ENCODE measurements at regions not wholly inside any gene's neighbourhood (a gene's known extent, or its start where the extent isn't known, plus 50 kb on each side); places are given as distances from the start of the nearest gene placed in this dataset.

GRCh38 chr3:18127859-18128681 lies 297.1 kb downstream of the SATB1 start:
- no peak for DNase-seq (ENCODE audit: insufficient read length, low spot score)
- TF ChIP-seq CTCF (IDR thresholded peaks at IDR 0.05; ENCODE audit: insufficient read depth, missing control alignments): no peak
- no peak for FAIRE-seq

- TF ChIP-seq CTCF (IDR thresholded peaks at IDR 0.05; ENCODE audit: insufficient read depth, missing control alignments): no peak
- no peak for DNase-seq (ENCODE audit: insufficient read length, low spot score)
- FAIRE-seq: no peak
Measured at GRCh38 chr3:18127174-18127858, 297.8 kb downstream of the SATB1 start.

- DNase-seq (ENCODE audit: insufficient read length, low spot score) (no peak), FAIRE-seq (no peak)
- TF ChIP-seq CTCF (IDR thresholded peaks at IDR 0.05; ENCODE audit: insufficient read depth, missing control alignments): no peak
Measured at GRCh38 chr3:18126772-18127171, 298.4 kb downstream of the SATB1 start.

- no peak for DNase-seq (ENCODE audit: insufficient read length, low spot score)
- TF ChIP-seq CTCF (IDR thresholded peaks at IDR 0.05; ENCODE audit: insufficient read depth, missing control alignments): no peak
- no peak for FAIRE-seq
Measured at GRCh38 chr3:18124501-18124900, 300.6 kb downstream of the SATB1 start.

GRCh38 chr3:18122264-18122663 lies 302.9 kb downstream of the SATB1 start:
- FAIRE-seq: no peak
- TF ChIP-seq CTCF (IDR thresholded peaks at IDR 0.05; ENCODE audit: insufficient read depth, missing control alignments): no peak
- DNase-seq (ENCODE audit: insufficient read length, low spot score): no peak

GRCh38 chr3:18121020-18121419 lies 304.1 kb downstream of the SATB1 start:
- DNase-seq (ENCODE audit: insufficient read length, low spot score) (no peak), FAIRE-seq (no peak)
- TF ChIP-seq CTCF (IDR thresholded peaks at IDR 0.05; ENCODE audit: insufficient read depth, missing control alignments): no peak

GRCh38 chr3:18119866-18120265 lies 305.3 kb downstream of the SATB1 start:
- no peak for DNase-seq (ENCODE audit: insufficient read length, low spot score)
- no peak for TF ChIP-seq CTCF (IDR thresholded peaks at IDR 0.05; ENCODE audit: insufficient read depth, missing control alignments)
- FAIRE-seq: no peak

Measured in D721Med (cell line).